ENCODE measurements at regions not wholly inside any gene's neighbourhood (a gene's known extent, or its start where the extent isn't known, plus 50 kb on each side); places are given as distances from the start of the nearest gene placed in this dataset.

- TF ChIP-seq POLR2AphosphoS5 (IDR thresholded peaks at IDR 0.05; ENCODE audit: low read depth, low read length) = no peak
- TF ChIP-seq SIN3A (IDR thresholded peaks at IDR 0.05; ENCODE audit: borderline replicate concordance, insufficient read depth, low read length) = no peak
Observed at GRCh38 chr2:16207151-16207550, 266.8 kb downstream of the MYCN start.
